ENCODE measurements at regions not wholly inside any gene's neighbourhood (a gene's known extent, or its start where the extent isn't known, plus 50 kb on each side); places are given as distances from the start of the nearest gene placed in this dataset.

DNA sequence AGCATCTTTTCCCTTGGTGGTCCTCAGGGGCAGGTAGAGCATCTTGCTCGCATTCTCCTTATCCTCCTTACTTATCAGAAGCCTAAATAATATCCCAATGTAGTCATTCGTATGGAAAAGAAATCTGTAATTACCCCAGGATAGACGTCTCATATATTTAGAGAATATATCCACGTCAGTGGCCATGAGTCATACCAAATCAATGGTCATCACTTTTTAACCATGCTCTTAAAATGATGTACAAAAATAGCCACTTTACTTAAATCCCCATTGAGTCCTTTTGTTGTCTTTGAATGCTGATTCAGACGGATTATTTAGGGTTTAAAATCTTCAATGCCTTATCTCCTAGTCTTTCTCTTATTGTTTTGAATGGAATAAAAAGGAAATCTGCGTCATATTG is 231.7 kb upstream of the STXBP5 start:
- TF ChIP-seq CTCF (conservative IDR thresholded peaks at IDR 0.05 in 1 of 2, IDR thresholded peaks at IDR 0.05 in 1 of 2; ENCODE audit: low read depth in 1 of 2, low read length in 2 of 2) (no peak), EZH2 (IDR thresholded peaks at IDR 0.05; ENCODE audit: low read length, missing control alignments) (no peak)
